Liver (tissue), 7 donors: ENCODE measurements at regions not wholly inside any gene's neighbourhood (a gene's known extent, or its start where the extent isn't known, plus 50 kb on each side); places are given as distances from the start of the nearest gene placed in this dataset.

ENCODE experiments used
- DNase-seq: peaks from one replicate; pipeline ENCODE4 v3.0.0-alpha.2; 2017; ENCODE audit warnings: low spot score
- H3K27ac ChIP-seq, 2 donors: one replicate each; pipeline ENCODE4 v1.7.0; 2013; ENCODE audit warnings: inconsistent platforms in 2 of 2, low read length in 2 of 2, control low read depth in 1 of 2, low read depth in 1 of 2, mild to moderate bottlenecking in 1 of 2
- H3K27me3 ChIP-seq, 4 donors: one replicate each; pipeline versions ENCODE4 v1.6.1 to v1.7.0; 2013; ENCODE audit warnings: low read length in 3 of 4, inconsistent platforms in 1 of 4, mild to moderate bottlenecking in 1 of 4, moderate library complexity in 1 of 4; ENCODE audit not compliant: control insufficient read depth in 4 of 4, insufficient read depth in 4 of 4
- H3K36me3 ChIP-seq, 4 donors: one replicate each; pipeline versions ENCODE4 v1.6.1 to v1.7.0; 2013; ENCODE audit warnings: low read length in 3 of 4, mild to moderate bottlenecking in 3 of 4, low read depth in 1 of 4, moderate library complexity in 1 of 4; ENCODE audit not compliant: control insufficient read depth in 4 of 4, insufficient read depth in 3 of 4
- H3K4me1 ChIP-seq, 4 donors: one replicate each; pipeline versions ENCODE4 v1.6.1 to v1.7.0; 2013; ENCODE audit warnings: low read length in 3 of 4, mild to moderate bottlenecking in 3 of 4, moderate library complexity in 1 of 4; ENCODE audit not compliant: control insufficient read depth in 4 of 4, insufficient read depth in 4 of 4
- H3K4me3 ChIP-seq, 3 donors: one replicate each; pipeline versions ENCODE4 v1.6.1 to v1.7.0; 2013; ENCODE audit warnings: low read length in 3 of 3, control low read depth in 1 of 3, low read depth in 1 of 3, mild to moderate bottlenecking in 1 of 3
- H3K9ac ChIP-seq, 2 donors: one replicate each; pipeline ENCODE4 v1.7.0; 2013; ENCODE audit warnings: low read length in 2 of 2, mild to moderate bottlenecking in 2 of 2, moderate library complexity in 2 of 2, control low read depth in 1 of 2, low read depth in 1 of 2
- H3K9me3 ChIP-seq, 4 donors: one replicate each; pipeline versions ENCODE4 v1.6.1 to v1.7.0; 2013; ENCODE audit warnings: low read length in 3 of 4; ENCODE audit not compliant: control insufficient read depth in 4 of 4
- ATF3 ChIP-seq: IDR thresholded peaks from 2 replicates; pipeline ENCODE4 v1.6.1; 2016; ENCODE audit warnings: antibody characterized with exemption
- EGR1 ChIP-seq, 2 donors: IDR thresholded peaks; 2 replicates each; pipeline ENCODE4 v1.6.1; 2016 to 2018; ENCODE audit warnings: antibody characterized with exemption in 2 of 2, low read depth in 2 of 2
- FOXA1 ChIP-seq: IDR thresholded peaks from 2 replicates; pipeline ENCODE4 v1.6.1; 2016; ENCODE audit warnings: antibody characterized with exemption
- FOXA2 ChIP-seq: IDR thresholded peaks from 2 replicates; pipeline ENCODE4 v1.6.1; 2016; ENCODE audit warnings: antibody characterized with exemption
- GABPA ChIP-seq, 2 donors: IDR thresholded peaks in 1 of 2; conservative IDR thresholded peaks in 1 of 2; 2 replicates each; pipeline ENCODE4 v1.6.1; 2016; ENCODE audit warnings: antibody characterized with exemption in 2 of 2, mild to moderate bottlenecking in 1 of 2, moderate library complexity in 1 of 2
- HNF4A ChIP-seq, 2 donors: conservative IDR thresholded peaks; 2 replicates each; pipeline ENCODE4 v1.6.1; 2016; ENCODE audit warnings: antibody characterized with exemption in 2 of 2, mild to moderate bottlenecking in 2 of 2
- JUND ChIP-seq, 2 donors: IDR thresholded peaks; 2 replicates each; pipeline ENCODE4 v1.6.1; 2016; ENCODE audit warnings: antibody characterized with exemption in 2 of 2
- MAX ChIP-seq: IDR thresholded peaks from 2 replicates; pipeline ENCODE4 v1.6.1; 2016; ENCODE audit warnings: antibody characterized with exemption
- NR2F2 ChIP-seq: IDR thresholded peaks from 2 replicates; pipeline ENCODE4 v1.6.1; 2016; ENCODE audit warnings: antibody characterized with exemption
- RAD21 ChIP-seq, 2 donors: IDR thresholded peaks; 2 replicates each; pipeline ENCODE4 v1.6.1; 2016; ENCODE audit warnings: antibody characterized with exemption in 2 of 2, mild to moderate bottlenecking in 2 of 2
- REST ChIP-seq: IDR thresholded peaks from 2 replicates; pipeline ENCODE4 v1.6.1; 2016; ENCODE audit warnings: antibody characterized with exemption, mild to moderate bottlenecking
- SP1 ChIP-seq: IDR thresholded peaks from 2 replicates; pipeline ENCODE4 v1.6.1; 2018; ENCODE audit warnings: antibody characterized with exemption, mild to moderate bottlenecking
- TAF1 ChIP-seq: conservative IDR thresholded peaks from 2 replicates; pipeline ENCODE4 v1.6.1; 2016; ENCODE audit warnings: antibody characterized with exemption, mild to moderate bottlenecking
- ZBTB33 ChIP-seq: IDR thresholded peaks from 2 replicates; pipeline ENCODE4 v1.6.1; 2016; ENCODE audit warnings: antibody characterized with exemption
- WGBS: extraction: QIAGEN DNeasy Blood & Tissue Kit; methylation state at CpG from one replicate; pipeline ENCODE4 v1.1.7; 2013; 5-methylcytosine and 5-hydroxymethylcytosine counted together
- donor health status: healthy.
- donor health status: healthy.
- donor health status: healthy.
- donor health status: healthy.

DNA sequence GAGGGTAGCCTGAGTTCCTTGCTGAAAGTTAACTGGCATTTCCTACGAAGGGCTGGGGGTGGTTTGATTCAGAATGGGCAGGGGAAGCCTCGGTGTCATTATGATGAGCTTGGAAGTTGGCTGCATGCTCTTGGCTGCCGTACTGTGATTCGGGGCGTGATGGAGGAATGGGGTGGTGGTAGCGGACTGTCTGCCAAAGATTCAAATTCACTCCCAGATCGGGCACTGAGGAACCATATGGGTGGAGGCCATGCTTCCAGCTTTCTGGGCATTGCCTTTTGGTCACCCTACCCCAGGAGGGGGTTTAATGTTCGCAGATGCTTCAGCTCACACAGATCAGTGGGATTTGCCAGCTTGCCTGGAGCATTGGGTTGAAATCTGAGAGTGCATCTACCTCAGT is 492.8 kb upstream of the EEF2KMT start:
- Histone ChIP-seq H3K9me3 (peaks cover 0 to 4% (median under 1%) of the 10 kb centered on the region in 4 donors), H3K27me3 (peaks cover 0 to 2% (median 0%) of the 10 kb centered on the region in 4 donors), H3K4me3 (no peak overlapping the region), H3K36me3 (no peaks in the 10 kb centered on the region), H3K9ac (no peak overlapping the region), H3K4me1 (no peaks in the 10 kb centered on the region), H3K27ac (no peak overlapping the region)
- WGBS: 73% methylated on average over 8 of the region's 8 CpGs
- TF ChIP-seq MAX (no peak), JUND (IDR thresholded peaks at IDR 0.05) (no peak), TAF1 (no peak), RAD21 (IDR thresholded peaks at IDR 0.05) (no peak), ATF3 (no peak), SP1 (no peak)
- no peak for DNase-seq

DNA sequence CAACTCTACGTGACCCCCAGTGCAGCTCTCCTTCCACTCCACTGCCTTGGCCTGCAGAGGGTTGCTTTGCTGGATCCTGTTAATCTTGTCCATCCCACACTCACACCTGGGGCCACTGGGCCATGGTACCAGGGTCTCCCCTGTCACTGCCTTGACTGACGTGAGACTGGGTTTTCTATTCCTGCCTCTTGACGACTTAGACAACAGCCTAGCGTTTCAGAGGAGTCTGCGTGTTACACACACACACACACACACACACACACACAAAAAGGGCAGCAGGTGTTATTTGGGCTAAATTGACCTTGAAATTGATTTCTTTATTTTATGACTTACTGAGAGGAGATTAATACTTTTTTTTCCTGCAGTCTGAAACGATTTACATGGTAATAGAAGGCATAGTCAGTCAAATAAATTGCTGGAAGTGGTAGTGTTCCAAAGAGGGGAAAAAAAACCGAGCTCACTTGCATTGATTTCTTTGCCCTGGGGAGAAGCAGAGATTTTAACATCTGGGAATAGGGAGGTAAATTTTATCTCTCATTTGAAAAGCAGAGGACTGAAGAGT is 492.3 kb upstream of the EEF2KMT start:
- Histone ChIP-seq H3K9ac (no peak overlapping the region), H3K27me3 (peaks cover 0 to 2% (median 0%) of the 10 kb centered on the region in 4 donors), H3K36me3 (no peaks in the 10 kb centered on the region), H3K27ac (no peak overlapping the region), H3K4me1 (no peaks in the 10 kb centered on the region), H3K4me3 (no peak overlapping the region), H3K9me3 (no peaks in the 10 kb centered on the region)
- TF ChIP-seq GABPA (IDR thresholded peaks at IDR 0.05 in 1 of 2, conservative IDR thresholded peaks at IDR 0.05 in 1 of 2): no peak
- TF ChIP-seq ZBTB33: no peak
- no peak for TF ChIP-seq JUND (IDR thresholded peaks at IDR 0.05)
- TF ChIP-seq MAX: no peak
- TF ChIP-seq HNF4A (conservative IDR thresholded peaks at IDR 0.05): no peak
- 54% methylated on average over 7 of the region's 7 CpGs for WGBS
- DNase-seq: no peak

- Histone ChIP-seq H3K4me1 (no peaks in the 10 kb centered on the region), H3K9ac (no peak overlapping the region), H3K27me3 (peaks cover 0 to 4% (median 0%) of the 10 kb centered on the region in 4 donors), H3K27ac (no peak overlapping the region), H3K9me3 (no peaks in the 10 kb centered on the region), H3K36me3 (no peaks in the 10 kb centered on the region), H3K4me3 (no peak overlapping the region)
- no peak for DNase-seq
- 74% methylated on average over 4 of the region's 4 CpGs for WGBS
- TF ChIP-seq TAF1: no peak
- no peak for TF ChIP-seq FOXA1
- TF ChIP-seq SP1: no peak
- no peak for TF ChIP-seq JUND (IDR thresholded peaks at IDR 0.05)
- no peak for TF ChIP-seq MAX
- TF ChIP-seq EGR1 (IDR thresholded peaks at IDR 0.05; ENCODE audit: low read depth in 2 of 2): no peak
- no peak for TF ChIP-seq RAD21 (IDR thresholded peaks at IDR 0.05)
- TF ChIP-seq NR2F2: no peak
- no peak for TF ChIP-seq HNF4A (conservative IDR thresholded peaks at IDR 0.05)
- no peak for TF ChIP-seq REST
- no peak for TF ChIP-seq FOXA2
These were observed 486.5 kb upstream of the EEF2KMT start for GRCh38 chr16:5584109-5584508.
